Thoracic aorta (tissue), 2 donors: ENCODE measurements at regions not wholly inside any gene's neighbourhood (a gene's known extent, or its start where the extent isn't known, plus 50 kb on each side); places are given as distances from the start of the nearest gene placed in this dataset.
A peak's percentile ranks its signal among the peaks of the same experiment; 100 is the strongest.

Experiments used
- ATAC-seq: fragments of 150-250 bp; one replicate; pipeline ENCODE4 v1.8.0; 2017; ENCODE audit warnings: low read depth; ENCODE audit not compliant: insufficient number of reproducible peaks, low FRiP score
- DNase-seq: peaks from one replicate; pipeline ENCODE4 v3.0.0-alpha.2; 2020; ENCODE audit warnings: low spot score
- H3K27ac ChIP-seq, 2 donors: fragments of 200-600 bp; sonication (generic); 1 replicate in 1 of 2; 2 replicates in 1 of 2; pipeline ENCODE4 v1.5.1; 2016; ENCODE audit warnings: mild to moderate bottlenecking in 2 of 2, moderate library complexity in 2 of 2
- H3K27me3 ChIP-seq: fragments of 200-600 bp; sonication (generic); replicated peaks from 2 replicates; pipeline ENCODE4 v1.6.0; 2016; ENCODE audit warnings: mild to moderate bottlenecking; ENCODE audit not compliant: insufficient read depth
- H3K36me3 ChIP-seq: fragments of 200-600 bp; sonication (generic); one replicate; pipeline ENCODE4 v1.5.1; 2016
- H3K4me1 ChIP-seq, 2 donors: fragments of 200-600 bp; sonication (generic); 1 replicate in 1 of 2; 2 replicates in 1 of 2; pipeline versions ENCODE4 v1.5.1 to v1.6.0; 2016; ENCODE audit warnings: low read depth in 2 of 2, mild to moderate bottlenecking in 1 of 2; ENCODE audit not compliant: control insufficient read depth in 1 of 2
- H3K4me3 ChIP-seq: fragments of 200-600 bp; sonication (generic); 2 replicates; pipeline ENCODE4 v1.5.1; 2016; ENCODE audit warnings: mild to moderate bottlenecking
- H3K9me3 ChIP-seq: fragments of 200-600 bp; sonication (generic); 2 replicates; pipeline ENCODE4 v1.5.1; 2016
- CTCF ChIP-seq: fragments of 200-600 bp; sonication (generic); IDR thresholded peaks from one replicate; pipeline ENCODE4 v1.5.1; 2019; ENCODE audit warnings: antibody characterized with exemption

- Histone ChIP-seq H3K36me3 (no peaks in the 10 kb centered on the region), H3K4me3 (no peak overlapping the region), H3K27ac (peak overlapping the region in 1 of 2 donors; percentile 28), H3K27me3 (no peaks in the 10 kb centered on the region), H3K4me1 (peaks cover 6 to 21% of the 10 kb centered on the region in 2 donors), H3K9me3 (no peaks in the 10 kb centered on the region)
- peak; percentile 77 for DNase-seq
- no peak for TF ChIP-seq CTCF
- ATAC-seq = peak; percentile 87
Measured at GRCh38 chr16:85491798-85492294, 121.3 kb upstream of the GSE1 start.

- Histone ChIP-seq H3K27me3 (no peaks in the 10 kb centered on the region), H3K27ac (peak overlapping the region in 1 of 2 donors; percentile 28), H3K36me3 (no peaks in the 10 kb centered on the region), H3K4me1 (peaks cover 6 to 21% of the 10 kb centered on the region in 2 donors), H3K4me3 (no peak overlapping the region), H3K9me3 (no peaks in the 10 kb centered on the region)
- DNase-seq (no peak), ATAC-seq (no peak)
- no peak for TF ChIP-seq CTCF
Measured at GRCh38 chr16:85492295-85492864, 120.7 kb upstream of the GSE1 start.

GRCh38 chr16:85494315-85494714, 118.8 kb upstream of the GSE1 start:
- TF ChIP-seq CTCF = no peak
- Histone ChIP-seq H3K27me3 (no peaks in the 10 kb centered on the region), H3K9me3 (no peaks in the 10 kb centered on the region), H3K36me3 (no peaks in the 10 kb centered on the region), H3K4me3 (no peak overlapping the region), H3K4me1 (peaks cover 6 to 21% of the 10 kb centered on the region in 2 donors), H3K27ac (no peak overlapping the region)
- ATAC-seq (no peak), DNase-seq (no peak)

GRCh38 chr16:85495259-85495658, 117.9 kb upstream of the GSE1 start:
- no peaks in the 10 kb centered on the region for H3K9me3 ChIP-seq
- no peak for TF ChIP-seq CTCF
- no peak overlapping the region for H3K27ac ChIP-seq
- H3K36me3 ChIP-seq = no peaks in the 10 kb centered on the region
- H3K4me3 ChIP-seq = no peak overlapping the region
- no peak for ATAC-seq
- H3K27me3 ChIP-seq = no peaks in the 10 kb centered on the region
- H3K4me1 ChIP-seq = peaks cover 6 to 21% of the 10 kb centered on the region in 2 donors
- DNase-seq = no peak

GRCh38 chr16:85495823-85496538, 117.1 kb upstream of the GSE1 start:
- no peak overlapping the region for H3K27ac ChIP-seq
- H3K4me3 ChIP-seq = no peak overlapping the region
- no peak for TF ChIP-seq CTCF
- H3K9me3 ChIP-seq = no peaks in the 10 kb centered on the region
- peaks cover 6 to 20% of the 10 kb centered on the region in 2 donors for H3K4me1 ChIP-seq
- DNase-seq (no peak), ATAC-seq (no peak)
- no peaks in the 10 kb centered on the region for H3K36me3 ChIP-seq
- no peaks in the 10 kb centered on the region for H3K27me3 ChIP-seq
